NK-92 (cell line): ENCODE measurements at regions not wholly inside any gene's neighbourhood (a gene's known extent, or its start where the extent isn't known, plus 50 kb on each side); places are given as distances from the start of the nearest gene placed in this dataset.
"Not testable (repeated sequence)": the region's sequence is repeated elsewhere in the genome, so short reads cannot be mapped to it uniquely, and the experiment has no call there.

Experiments
- DNase-seq: peaks from one replicate; lab custom pipeline; 2025; ENCODE audit not compliant: unreplicated experiment; lab: John Stamatoyannopoulos, UW

GRCh38 chr13:50129706-50130122 is 114.5 kb downstream of the KCNRG start:
- no peak for DNase-seq

- DNase-seq: no peak
Observed at GRCh38 chr13:50130123-50130946, 115.1 kb downstream of the KCNRG start.

- no peak for DNase-seq
Observed at GRCh38 chr13:50131920-50132903, 117.0 kb downstream of the KCNRG start.

GRCh38 chr13:50132904-50133357 is 117.7 kb downstream of the KCNRG start:
- DNase-seq: no peak

GRCh38 chr13:50133358-50133953 is 118.2 kb downstream of the KCNRG start:
- no peak for DNase-seq

- no peak for DNase-seq
Observed at GRCh38 chr13:50136226-50136625, 121.0 kb downstream of the KCNRG start.

- no peak for DNase-seq
Observed at GRCh38 chr13:50136678-50137077, 121.4 kb downstream of the KCNRG start.

- DNase-seq: not testable (repeated sequence)
Observed at GRCh38 chr13:50139435-50139934, 124.2 kb downstream of the KCNRG start.

- DNase-seq: no peak
Observed at GRCh38 chr13:50140153-50140552, 124.9 kb downstream of the KCNRG start.

- no peak for DNase-seq
Observed at GRCh38 chr13:50140581-50141374, 125.5 kb downstream of the KCNRG start.

GRCh38 chr13:50141375-50141975 is 126.2 kb downstream of the KCNRG start:
- DNase-seq: no peak

GRCh38 chr13:50144246-50145160 is 129.3 kb downstream of the KCNRG start:
- no peak for DNase-seq

- no peak for DNase-seq
Observed at GRCh38 chr13:50149214-50149613, 134.0 kb downstream of the KCNRG start.

GRCh38 chr13:50149932-50150331 is 134.7 kb downstream of the KCNRG start:
- DNase-seq: no peak

GRCh38 chr13:50152224-50152623 is 137.0 kb downstream of the KCNRG start:
- DNase-seq: no peak

GRCh38 chr13:50152655-50153309 is 137.5 kb downstream of the KCNRG start:
- no peak for DNase-seq

GRCh38 chr13:50153401-50153800 is 138.2 kb downstream of the KCNRG start:
- no peak for DNase-seq

GRCh38 chr13:50153876-50154275 is 138.6 kb downstream of the KCNRG start:
- no peak for DNase-seq
